CD1c-positive myeloid dendritic cell (primary cell): ENCODE measurements at regions not wholly inside any gene's neighbourhood (a gene's known extent, or its start where the extent isn't known, plus 50 kb on each side); places are given as distances from the start of the nearest gene placed in this dataset.
A peak's percentile ranks its signal among the peaks of the same experiment; 100 is the strongest.

Experiments used
- DNase-seq: peaks from one replicate; pipeline ENCODE4 v3.0.0-alpha.2; 2016; ENCODE audit errors: extremely low spot score

DNA sequence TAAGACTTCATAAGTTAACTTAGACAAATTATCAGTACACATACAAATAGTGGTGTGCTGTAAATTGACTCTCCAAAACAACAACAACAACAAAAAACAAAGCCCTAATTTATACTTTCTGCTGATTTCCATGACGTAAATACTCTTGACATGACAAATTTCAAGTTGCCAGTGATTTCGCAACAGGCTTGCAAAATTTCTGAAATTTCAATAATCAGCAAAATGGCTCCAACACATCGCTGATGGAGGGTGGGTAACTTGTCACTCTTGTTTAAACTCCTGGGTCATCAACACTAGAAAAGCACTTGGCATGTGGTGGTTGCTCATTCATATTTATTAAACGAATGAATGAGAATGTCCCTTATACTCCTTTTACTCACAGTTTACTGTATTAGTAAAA is 205.2 kb upstream of the SATB1 start:
- DNase-seq: no peak

DNA sequence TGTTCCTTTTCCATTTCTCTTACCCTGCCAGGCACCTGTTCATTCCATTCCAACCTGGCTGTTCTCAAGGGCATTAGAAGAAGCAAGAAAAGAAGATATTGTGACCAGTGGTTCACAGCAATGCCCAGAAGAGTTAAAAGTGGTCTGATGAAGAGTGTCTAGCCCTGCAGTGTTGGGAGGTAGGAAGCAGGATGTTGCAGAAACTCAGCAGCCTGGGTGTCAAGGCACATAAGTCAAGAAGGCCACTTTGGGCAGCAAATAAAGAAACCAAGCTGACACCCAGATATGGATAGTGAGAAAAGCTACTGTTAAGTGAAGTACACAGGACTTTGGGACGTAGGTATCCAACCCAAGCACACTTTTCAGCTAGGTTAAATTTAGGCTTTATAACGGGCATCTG is 199.9 kb upstream of the SATB1 start:
- no peak for DNase-seq

DNA sequence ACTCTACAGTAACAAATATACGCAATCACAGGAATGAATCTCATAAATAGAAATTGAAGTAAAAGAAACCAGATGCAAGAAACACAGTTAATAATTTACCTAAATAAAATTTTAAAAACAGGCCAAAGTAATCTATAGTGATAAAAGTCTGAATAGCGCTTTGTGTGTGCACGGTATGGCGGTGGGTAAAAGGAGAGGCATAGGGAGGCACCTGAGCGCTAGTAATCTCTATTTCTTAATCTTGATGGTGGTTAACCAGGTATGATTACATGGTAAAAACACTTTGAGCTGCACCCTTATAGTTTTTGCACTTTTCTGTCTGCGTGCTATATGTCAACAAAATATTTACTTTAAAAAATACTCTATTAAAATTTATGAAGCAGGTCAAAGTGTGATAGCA is 198.1 kb upstream of the SATB1 start:
- DNase-seq: no peak

DNA sequence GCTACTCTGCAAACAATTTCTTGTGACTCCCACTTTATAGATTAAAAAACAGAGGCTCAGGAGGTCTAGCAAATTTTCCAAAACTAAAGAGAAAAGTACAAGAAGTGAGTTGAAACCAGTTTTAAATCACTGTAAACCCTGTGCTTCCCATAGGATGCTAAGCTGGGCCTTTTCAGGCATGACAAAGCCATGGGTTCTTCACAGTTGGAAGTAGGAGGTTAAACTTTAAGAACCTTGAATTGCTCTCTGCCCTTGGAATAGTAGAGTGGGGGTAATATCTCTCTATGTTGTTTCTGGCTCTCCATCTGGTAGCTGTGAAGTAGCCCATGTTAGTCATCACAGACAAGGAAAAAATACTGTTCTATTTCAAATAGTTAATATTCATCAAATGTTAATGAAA is 193.6 kb upstream of the SATB1 start:
- DNase-seq: no peak

DNA sequence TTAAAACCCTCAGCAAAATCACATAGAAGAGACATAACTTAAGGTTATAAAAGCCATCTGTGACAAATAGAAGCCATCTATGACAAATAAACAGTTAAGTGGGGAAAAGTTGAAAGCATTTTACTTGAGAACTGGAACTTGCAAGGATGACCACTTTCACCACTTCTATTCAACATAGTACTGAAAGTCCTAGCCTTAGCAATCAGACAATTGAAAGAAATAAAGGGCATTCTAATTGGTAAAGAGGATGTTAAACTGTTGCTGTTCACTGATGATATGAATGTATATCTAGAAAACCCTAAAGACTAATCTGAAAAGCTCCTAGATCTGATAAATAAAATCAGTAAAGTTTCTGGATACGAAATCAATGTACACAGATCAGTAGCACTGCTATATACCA is 186.9 kb upstream of the SATB1 start:
- DNase-seq: no peak

DNA sequence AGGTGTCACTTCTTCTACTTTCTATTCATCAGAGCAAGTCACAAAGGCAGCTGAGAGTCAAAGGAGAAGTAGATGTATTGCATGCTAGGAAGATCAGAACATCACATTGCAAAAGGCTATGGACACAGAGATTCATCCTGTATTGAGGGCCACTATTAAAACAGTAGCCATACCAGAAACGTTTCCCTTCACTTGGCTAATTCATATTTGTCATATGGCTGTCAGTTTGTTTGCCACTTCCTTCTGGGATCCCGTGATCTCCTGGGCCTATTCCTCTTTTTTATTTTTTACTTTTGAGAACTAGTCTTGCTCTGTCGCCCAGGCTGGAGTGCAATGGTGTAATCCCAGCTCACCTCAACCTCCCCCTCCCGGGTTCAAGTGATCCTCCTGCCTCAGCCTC is 184.0 kb upstream of the SATB1 start:
- DNase-seq: peak; percentile 58

DNA sequence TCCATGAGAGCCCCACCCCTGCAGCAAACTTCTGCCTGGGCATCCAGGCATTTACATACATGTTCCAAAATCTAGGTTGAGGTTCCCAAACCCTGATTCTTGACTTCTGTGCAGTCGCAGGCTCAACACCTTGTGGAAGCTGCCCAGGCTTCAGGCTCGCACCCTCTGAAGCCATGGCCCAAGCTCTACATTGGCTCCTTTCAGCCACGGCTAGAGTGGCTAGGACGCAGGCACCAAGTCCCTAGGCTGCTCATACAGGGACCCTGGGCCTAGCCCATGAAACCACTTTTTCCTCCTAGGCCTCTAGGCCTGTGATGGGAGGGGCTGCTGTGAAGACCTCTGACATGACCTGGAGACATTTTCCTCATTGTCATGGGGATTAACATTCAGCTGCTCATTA is 172.8 kb upstream of the SATB1 start:
- no peak for DNase-seq

DNA sequence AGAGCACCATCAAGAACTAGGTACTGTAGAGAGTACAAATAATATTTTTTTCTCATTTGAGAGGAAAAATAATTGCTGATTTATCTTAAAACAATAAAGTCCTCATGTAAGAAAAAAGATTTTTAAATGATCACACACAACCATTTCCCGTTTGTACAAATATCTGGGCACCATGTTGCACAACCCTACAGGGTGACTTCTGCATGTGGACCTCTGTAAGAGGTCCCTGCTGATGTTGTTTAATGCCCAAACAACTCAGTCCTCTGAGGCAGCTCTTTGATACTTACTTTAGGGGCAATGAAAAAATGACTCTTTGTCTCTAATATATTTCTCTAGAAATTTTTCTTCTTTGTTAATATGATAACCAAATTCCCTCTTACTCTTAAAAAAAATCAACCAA is 168.1 kb upstream of the SATB1 start:
- DNase-seq: peak; percentile 8

DNA sequence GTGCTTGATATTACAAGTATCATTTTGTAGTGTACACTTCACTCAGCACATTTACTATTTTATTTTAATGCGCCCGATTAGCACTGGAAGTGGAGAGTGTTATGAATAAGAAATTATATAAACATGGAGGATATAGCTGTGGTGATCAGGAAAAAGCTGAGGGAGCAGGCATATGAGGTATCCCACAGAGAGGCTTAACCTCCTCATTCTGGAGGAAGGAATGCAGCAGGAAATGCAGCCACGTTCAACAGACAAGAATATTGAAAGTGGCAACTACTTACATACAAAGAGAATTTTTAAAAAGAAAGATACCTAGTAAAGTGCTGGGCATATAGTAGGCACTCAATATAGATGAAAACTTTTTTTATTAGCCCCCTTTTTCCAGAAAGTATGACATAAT is 166.0 kb upstream of the SATB1 start:
- no peak for DNase-seq

DNA sequence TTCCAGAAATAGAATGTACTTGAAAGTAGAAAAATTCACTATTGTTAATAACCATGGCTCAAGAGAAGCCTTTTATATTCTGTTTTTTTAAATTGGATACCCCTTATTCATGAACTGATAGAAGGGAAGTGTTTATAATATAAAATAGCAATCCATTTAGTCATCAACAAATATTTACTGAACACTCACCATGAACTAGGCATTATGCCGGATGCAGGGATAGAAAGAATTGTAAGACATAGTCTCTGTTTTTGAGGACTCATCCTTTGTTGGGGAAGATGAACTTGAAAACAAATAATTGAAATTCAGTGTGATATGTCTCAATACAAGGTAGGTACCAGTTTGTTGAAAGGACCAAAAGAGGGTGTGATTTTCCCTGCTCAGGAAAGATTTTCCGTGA is 160.9 kb upstream of the SATB1 start:
- no peak for DNase-seq

DNA sequence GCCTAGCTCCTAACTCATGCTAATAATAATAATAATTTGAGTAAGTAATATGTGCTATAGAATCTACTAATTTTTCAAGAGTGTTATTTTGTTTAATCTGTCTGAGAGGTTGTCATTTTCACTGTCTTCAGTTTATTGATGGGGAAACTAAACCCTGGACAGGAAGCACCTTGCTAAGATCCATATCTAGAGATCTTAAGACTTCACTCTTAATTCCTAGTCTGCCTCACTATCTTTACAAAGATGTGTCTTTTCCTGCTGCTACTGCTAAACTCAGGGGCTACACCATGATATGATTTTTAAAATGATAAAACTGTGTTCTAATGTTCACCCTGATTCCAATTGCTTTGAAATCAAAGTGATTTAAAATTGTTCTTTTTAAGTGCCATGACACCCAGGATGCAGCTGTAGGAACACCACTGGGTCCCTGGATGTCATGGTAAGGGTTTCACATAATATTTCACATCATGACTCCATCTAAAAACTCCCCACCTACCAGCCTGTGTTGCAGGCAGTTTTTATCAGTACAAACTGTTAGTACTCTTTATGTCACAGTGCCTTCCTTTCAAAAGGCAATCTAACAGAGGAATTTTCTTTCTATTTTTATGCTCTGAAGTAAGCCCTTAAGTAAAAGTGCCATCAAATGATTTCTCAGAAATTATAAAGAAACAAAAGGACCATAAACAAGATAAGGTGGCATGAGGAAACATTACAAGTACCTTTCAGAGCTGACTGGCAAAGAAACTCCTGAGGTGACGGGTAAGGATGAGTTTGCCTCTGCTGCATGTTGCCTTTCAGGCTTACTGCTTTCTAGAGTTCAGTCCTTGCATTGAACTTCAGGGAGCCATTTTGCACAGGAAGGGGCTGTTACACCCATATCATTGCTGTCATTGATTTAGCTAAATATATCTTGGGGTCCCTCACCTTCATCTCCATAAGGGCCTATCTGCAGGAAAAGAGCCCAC is 160.1 kb upstream of the SATB1 start:
- no peak for DNase-seq

DNA sequence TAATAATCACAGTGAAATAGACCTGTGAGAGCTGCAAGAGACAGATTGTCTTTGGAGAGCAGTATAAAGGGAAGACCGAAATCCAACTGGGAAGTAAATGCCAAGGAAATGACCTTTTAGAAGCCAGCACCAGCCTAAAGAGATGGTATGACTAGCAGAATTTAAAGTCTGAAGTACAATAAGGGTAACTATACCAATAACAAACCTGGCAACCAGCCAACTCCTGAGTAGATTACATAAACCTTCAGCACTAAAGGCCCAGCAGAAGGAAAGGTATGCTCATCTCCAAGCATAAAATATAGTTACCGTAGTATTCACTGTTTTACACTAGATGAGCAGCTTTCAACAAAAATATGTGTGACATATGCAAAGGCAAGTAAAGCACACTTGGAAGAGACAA is 155.1 kb upstream of the SATB1 start:
- DNase-seq: no peak

DNA sequence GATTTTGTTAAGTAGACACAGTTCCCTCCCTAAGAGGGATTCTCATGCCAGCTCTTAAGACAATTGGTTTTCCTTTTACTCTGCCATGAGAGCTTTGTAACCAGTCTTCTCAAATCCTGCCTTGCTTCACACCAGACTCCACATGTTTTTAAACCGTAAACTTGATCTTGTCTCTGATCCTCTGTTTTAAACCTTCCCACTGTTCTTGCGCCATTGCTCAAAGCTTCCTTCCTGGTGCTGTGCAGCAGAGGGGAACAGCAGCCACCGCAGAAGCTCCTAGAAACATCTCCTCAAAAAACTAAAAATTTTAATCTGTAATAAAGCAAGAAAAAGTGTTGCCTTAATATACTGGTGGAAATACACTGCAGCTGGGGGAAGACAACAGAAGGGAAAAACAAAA is 154.5 kb upstream of the SATB1 start:
- DNase-seq: no peak

DNA sequence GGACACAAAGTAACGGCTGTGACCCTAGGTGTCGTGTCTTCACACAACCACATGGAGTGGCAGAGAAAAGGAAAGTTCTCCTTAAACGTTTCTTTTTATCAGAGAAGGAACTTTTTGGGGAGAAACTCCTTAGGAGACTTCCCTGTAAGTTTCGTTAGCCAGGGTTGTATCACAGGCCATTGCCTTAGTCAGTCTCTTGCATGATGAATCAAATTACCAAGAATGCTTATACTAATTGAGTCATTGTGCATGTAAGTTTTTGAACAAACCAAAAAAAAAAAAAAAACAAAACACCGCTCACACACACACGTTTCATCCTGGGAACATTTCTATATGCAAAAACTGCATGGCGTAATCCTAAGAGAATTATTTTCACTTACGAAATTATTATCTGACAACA is 150.4 kb upstream of the SATB1 start:
- no peak for DNase-seq

DNA sequence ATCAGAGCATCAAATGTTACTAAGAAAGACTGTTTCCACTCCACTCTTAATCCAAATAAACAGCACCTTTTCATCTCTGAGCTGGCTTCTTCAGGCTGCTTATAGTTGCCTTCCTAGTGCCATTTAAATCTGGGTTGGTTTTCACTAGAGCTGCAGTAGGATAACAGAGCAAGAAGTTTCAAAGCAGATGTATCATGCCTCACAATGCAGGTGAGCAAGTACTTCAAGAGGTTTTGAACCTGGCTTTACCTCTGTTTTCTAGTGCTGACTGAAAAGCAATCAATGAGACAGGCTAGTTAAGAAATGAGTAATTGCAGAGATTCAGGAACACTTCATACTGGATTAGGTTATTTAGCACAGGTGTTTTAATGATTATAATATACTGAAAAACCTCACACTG is 147.7 kb upstream of the SATB1 start:
- no peak for DNase-seq

DNA sequence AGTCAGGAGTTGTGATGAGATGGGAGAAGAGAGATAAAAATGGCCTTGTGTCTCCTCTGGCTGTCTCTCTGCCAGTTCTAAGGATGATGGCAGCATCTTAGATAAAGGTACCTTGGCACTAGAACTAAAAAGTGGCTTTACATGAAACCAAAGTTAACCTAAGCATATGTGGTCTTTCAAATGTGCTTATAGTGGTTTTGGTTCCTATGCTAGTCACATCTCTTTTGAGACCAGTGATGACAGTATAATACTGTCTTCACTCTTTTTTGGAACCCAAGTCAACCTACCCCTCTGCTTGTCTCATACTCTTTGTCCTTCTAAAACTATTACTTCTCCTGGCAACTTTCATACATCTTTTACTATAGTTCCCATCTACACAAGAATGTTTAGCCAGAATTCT is 142.2 kb upstream of the SATB1 start:
- DNase-seq: no peak

DNA sequence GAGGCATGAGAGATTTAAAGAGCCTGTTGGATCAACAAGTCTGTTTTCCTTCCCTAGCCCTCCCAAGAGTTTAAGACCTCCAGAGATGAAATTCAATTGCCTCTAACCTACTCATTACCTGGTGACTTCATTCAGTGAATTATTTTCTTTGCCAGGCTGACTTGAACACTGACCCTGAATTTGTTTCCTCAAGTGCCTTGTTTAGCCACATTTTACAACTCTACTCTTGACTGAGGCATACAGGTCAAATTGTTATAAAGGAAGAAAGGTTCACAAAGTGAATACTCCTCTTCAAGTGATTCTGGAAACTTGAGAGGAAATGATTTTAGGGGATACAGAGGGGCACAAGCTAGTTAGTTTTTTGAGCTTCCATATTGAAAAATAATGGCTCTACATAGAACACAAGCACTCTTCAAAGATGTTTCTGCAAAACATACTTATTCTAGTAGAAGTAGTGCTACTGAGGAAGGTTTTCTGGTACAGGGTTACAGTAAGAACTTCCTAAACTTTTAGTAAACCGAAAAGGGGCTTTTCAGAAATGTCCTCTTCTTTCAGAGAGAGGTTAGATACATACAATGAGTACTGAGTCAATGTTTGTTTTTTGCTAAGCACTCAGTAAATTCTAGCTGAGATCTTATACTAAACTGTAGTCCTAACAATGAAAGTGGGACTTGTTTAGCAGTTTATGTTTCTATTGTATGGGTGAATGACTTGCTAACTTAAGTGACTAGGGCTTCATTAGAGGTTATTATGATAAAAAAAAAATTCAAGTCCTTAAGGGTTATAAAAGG is 137.4 kb upstream of the SATB1 start:
- DNase-seq: no peak

DNA sequence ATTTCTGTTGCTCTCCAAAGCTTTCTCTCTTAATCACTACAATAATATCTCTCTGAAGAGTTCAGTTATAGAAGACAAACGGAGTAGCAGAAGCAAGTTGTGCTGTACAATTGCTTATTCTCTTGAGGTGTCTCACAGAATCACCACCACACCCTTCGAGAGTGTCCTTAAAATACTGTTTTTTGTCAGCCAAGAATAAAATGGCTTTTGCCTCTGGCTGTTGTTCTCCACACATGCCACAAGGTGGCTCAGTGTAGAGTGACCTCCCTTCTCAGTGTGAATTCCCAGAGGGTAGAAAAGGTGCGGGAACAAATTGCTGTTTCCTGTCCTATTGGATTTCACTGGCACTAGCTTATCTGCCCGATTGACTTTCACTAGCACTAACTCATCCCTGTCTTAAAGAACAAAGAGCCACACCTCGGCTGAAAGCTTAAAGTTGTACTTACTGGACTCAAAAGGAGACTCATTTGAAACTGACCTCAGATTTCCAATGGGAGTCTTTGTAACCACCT is 134.2 kb upstream of the SATB1 start:
- DNase-seq: peak; percentile 63

DNA sequence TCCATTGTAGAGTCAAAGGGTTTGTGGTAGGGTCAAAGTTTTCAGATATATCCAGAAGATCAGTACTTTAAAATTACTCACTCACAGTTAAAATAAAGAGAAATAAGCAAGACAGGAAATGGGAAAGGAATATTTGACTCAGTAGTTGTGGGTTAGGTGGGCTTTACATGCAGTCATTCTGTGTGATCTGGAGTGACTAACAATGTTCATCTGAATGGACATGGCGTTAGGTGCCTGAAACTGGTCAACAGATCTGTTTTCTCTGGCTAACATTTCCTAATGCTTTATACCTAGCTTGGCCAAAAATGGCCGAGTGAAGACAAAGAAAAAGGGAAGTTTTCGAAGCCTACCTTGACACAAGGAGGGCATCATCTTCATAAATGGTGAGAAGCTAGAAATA is 133.4 kb upstream of the SATB1 start:
- DNase-seq: no peak

DNA sequence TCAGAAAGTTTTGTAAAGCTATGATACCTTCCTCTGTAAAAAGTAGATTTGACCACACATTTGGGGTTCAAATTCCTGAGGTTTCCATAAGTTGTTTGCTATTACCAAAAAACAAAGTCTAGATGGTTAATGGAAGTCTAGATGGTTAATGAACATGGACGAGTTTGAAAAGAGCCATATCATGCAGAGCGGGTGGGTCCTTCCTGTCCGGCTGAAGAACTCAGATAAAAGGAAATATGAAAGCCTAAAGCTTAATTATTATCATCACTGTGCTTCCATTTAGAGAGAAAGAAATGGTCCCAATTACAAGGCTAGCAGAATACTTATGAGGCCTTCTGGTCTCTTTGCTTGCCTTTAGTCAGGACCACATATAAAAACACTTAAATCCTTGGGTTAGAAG is 132.1 kb upstream of the SATB1 start:
- no peak for DNase-seq

DNA sequence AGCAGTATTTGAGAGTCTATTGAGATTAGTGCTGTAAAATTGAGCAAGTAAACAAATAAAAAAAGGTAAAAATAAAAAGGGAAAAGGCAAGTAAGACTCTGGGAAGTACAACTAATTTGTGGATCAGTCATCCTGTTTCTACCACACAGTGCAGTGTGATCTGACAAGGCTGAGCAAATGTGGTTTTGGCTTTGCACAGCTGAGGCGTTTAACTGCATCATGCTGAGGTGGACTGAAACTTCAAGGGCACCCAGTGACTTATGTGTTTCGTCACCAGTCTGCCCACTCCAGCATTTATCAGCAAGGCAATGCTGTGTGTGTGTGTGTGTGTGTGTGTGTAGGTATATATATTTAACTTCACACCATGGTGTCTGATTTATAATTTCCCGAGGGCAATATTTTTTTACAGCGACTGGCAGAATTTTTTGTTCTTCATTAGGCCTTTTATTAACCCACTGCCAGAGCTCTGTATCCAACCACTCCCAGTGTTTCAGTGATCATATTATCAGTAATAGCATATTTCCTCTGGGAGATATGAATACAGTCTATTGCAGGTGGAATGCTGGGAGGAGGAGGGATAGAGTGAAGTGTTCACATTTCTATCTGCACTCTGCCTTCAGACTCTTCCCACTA is 131.5 kb upstream of the SATB1 start:
- peak; percentile 67 for DNase-seq

DNA sequence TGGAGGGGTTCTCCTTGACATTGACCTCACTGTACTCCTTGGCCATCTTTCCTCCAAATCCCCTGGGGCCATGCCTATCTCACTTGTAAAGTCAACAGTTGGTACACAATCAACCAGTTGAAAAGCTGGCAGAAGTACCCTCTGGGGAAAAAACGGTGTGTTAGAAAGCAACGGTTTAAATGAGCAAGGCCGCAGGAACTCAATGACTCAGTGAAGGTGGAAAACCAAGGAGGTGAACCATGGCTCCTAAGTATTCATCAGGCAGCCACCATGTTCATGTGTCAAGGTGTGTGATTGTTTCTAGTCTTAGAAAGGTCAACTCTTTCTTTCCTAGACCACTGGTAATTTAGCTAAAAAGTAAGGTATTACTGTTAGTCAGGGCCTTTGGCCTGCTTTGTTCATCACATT is 130.9 kb upstream of the SATB1 start:
- DNase-seq: no peak
